ENCODE measurements at regions not wholly inside any gene's neighbourhood (a gene's known extent, or its start where the extent isn't known, plus 50 kb on each side); places are given as distances from the start of the nearest gene placed in this dataset.

GRCh38 chr3:150317469-150317868 lies 90.6 kb upstream of the TSC22D2 start:
- no peak for FAIRE-seq
- TF ChIP-seq JUNB (IDR thresholded peaks at IDR 0.05) = peak; percentile 81
- TF ChIP-seq ATOH8 (CRISPR knock-in tag; IDR thresholded peaks at IDR 0.05; ENCODE audit: low read depth) = no peak
- TF ChIP-seq RAD21 (conservative IDR thresholded peaks at IDR 0.05 in 1 of 2, IDR thresholded peaks at IDR 0.05 in 1 of 2) = peak in 1 of 2 experiments; percentile 30; a peak in 1 of 5 replicates
- no peak for TF ChIP-seq CHD2 (IDR thresholded peaks at IDR 0.05; ENCODE audit: low read length, partially characterized antibody)
- TF ChIP-seq SMC3 (IDR thresholded peaks at IDR 0.05) = peak; percentile 13; the same call in 1 of the 3 replicates
- TF ChIP-seq ESRRA (IDR thresholded peaks at IDR 0.05; ENCODE audit: borderline replicate concordance, low read length) = peak; percentile 58; the same call in 1 of the 2 replicates
- TF ChIP-seq GATA3 (IDR thresholded peaks at IDR 0.05; ENCODE audit: borderline replicate concordance) = peak; percentile 79
- no peak for TF ChIP-seq HES2 (IDR thresholded peaks at IDR 0.05)
- TF ChIP-seq CTCF (IDR thresholded peaks at IDR 0.05) = no peak
- TF ChIP-seq CEBPB (IDR thresholded peaks at IDR 0.05) = peak in 1 of 2 experiments; percentile 47; a peak in 2 of 4 replicates
- TF ChIP-seq MAX (IDR thresholded peaks at IDR 0.05) = peak; percentile 67; the same call in 1 of the 2 replicates
- TF ChIP-seq SREBF2 (IDR thresholded peaks at IDR 0.05) = no peak
- TF ChIP-seq BCL3 (IDR thresholded peaks at IDR 0.05) = no peak
- peak; percentile 70; the same call in 1 of the 2 replicates for TF ChIP-seq FOSL2 (IDR thresholded peaks at IDR 0.05)
- TF ChIP-seq FOSL2 (CRISPR knock-in tag; IDR thresholded peaks at IDR 0.05) = peak; percentile 75
- TF ChIP-seq E2F6 (IDR thresholded peaks at IDR 0.05; ENCODE audit: borderline replicate concordance, low read depth) = no peak
- peak in 1 of 2 experiments; percentile 21; a peak in 2 of 5 replicates for TF ChIP-seq EP300 (IDR thresholded peaks at IDR 0.05)
- no peak for TF ChIP-seq TFCP2L1 (CRISPR knock-in tag; IDR thresholded peaks at IDR 0.05)
- peak in 1 of 2 experiments; percentile 31; a peak in 1 of 5 replicates for TF ChIP-seq JUN (IDR thresholded peaks at IDR 0.05)
- Histone ChIP-seq H3K9me3 (no peaks in the 10 kb centered on the region), H3K27ac (peak overlapping the region; percentile 63 to 64; a peak in 5 of 6 replicates), H3K4me2 (peak overlapping the region; percentile 77), H3K4me3 (no peak overlapping the region; the same call in 2 of the 3 replicates), H3K4me1 (peaks cover 40% of the 10 kb centered on the region)
- ATAC-seq = peak in 1 of 2 experiments; percentile 79; a peak in 4 of 6 replicates
- 0% methylated on average over 2 of the region's 2 CpGs for WGBS (ENCODE audit: missing lambda C conversion rate)
- POLR2A ChIA-PET = no interaction called here
- CTCF ChIA-PET = interaction anchor here (0.6 to 2.7 kb wide), 7 partner anchors 11 to 349 kb away, joined by 3 to 7 read pairs (median 3); no protein-coding TSS in a partner anchor
- DNase-seq (ENCODE audit: low read depth in 1 of 2, low spot score in 1 of 2) = peak; percentile 15 to 75

GRCh38 chr3:150315721-150316120 lies 92.4 kb upstream of the TSC22D2 start:
- H3K27ac ChIP-seq = peak overlapping the region; percentile 49 to 64; a peak in 2 of 6 replicates
- no peak for DNase-seq (ENCODE audit: low read depth in 1 of 2, low spot score in 1 of 2)
- H3K4me1 ChIP-seq = peaks cover 40% of the 10 kb centered on the region
- POLR2A ChIA-PET = interaction anchor here (0.7 kb wide), 1 partner anchor 92 kb away, joined by 3 read pairs; no protein-coding TSS in a partner anchor
- no peak for ATAC-seq
- 77% methylated on average over 1 of the region's 1 CpG for WGBS (ENCODE audit: missing lambda C conversion rate)
- H3K4me2 ChIP-seq = no peak overlapping the region
- FAIRE-seq = no peak
- CTCF ChIA-PET = interaction anchor here (1.3 to 2.8 kb wide), 3 partner anchors 10 to 94 kb away, joined by 3 to 9 read pairs (median 7); no protein-coding TSS in a partner anchor
- no peak overlapping the region for H3K4me3 ChIP-seq
- H3K9me3 ChIP-seq = no peaks in the 10 kb centered on the region
- TF ChIP-seq KDM5A (IDR thresholded peaks at IDR 0.05) = no peak
- no peak for TF ChIP-seq BCL3 (IDR thresholded peaks at IDR 0.05)
- no peak for TF ChIP-seq POLR2AphosphoS2 (conservative IDR thresholded peaks at IDR 0.05; ENCODE audit: low read length)
- TF ChIP-seq CHD4 (IDR thresholded peaks at IDR 0.05; ENCODE audit: borderline replicate concordance) = no peak
- TF ChIP-seq CTCF (IDR thresholded peaks at IDR 0.05) = no peak
- no peak for TF ChIP-seq EHF (CRISPR knock-in tag; IDR thresholded peaks at IDR 0.05)
- no peak for TF ChIP-seq NPAS2 (CRISPR knock-in tag; IDR thresholded peaks at IDR 0.05; ENCODE audit: borderline replicate concordance)
- TF ChIP-seq MAFK (IDR thresholded peaks at IDR 0.05; ENCODE audit: partially characterized antibody) = no peak
- TF ChIP-seq RCOR1 (IDR thresholded peaks at IDR 0.05; ENCODE audit: low read depth, low read length) = no peak
- no peak for TF ChIP-seq ELK1 (IDR thresholded peaks at IDR 0.05; ENCODE audit: low read depth, low read length)
- no peak for TF ChIP-seq TP53 (CRISPR knock-in tag; IDR thresholded peaks at IDR 0.05)

Data from A549 (cell line).